SK-N-SH (cell line): ENCODE measurements at regions not wholly inside any gene's neighbourhood (a gene's known extent, or its start where the extent isn't known, plus 50 kb on each side); places are given as distances from the start of the nearest gene placed in this dataset.

Experiments used
- CTCF ChIA-PET: fragments of 300-600, 350-600 bp; formaldehyde crosslinking; extraction: SDS; loops from one replicate; lab custom pipeline; 2021; lab: Yijun Ruan, JAX
- POLR2A ChIA-PET: fragments of 350-600 bp; sonication (Branson Sonifier 250); formaldehyde crosslinking; extraction: SDS; loops from one replicate; lab custom pipeline; 2020; ENCODE audit warnings: antibody characterized with exemption, inconsistent platforms; lab: Yijun Ruan, JAX
- DNase-seq: peaks from one replicate; pipeline ENCODE4 v3.0.0; 2012
- H2AFZ ChIP-seq: fragments of 200-600 bp; sonication (generic); 2 replicates; pipeline ENCODE4 v1.8.1; 2016; ENCODE audit warnings: antibody characterized with exemption, mild to moderate bottlenecking, low read depth
- H3F3A ChIP-seq: fragments of 200-600 bp; sonication (generic); replicated peaks from 2 replicates; pipeline ENCODE3; 2016; ENCODE audit warnings: antibody characterized with exemption, mild to moderate bottlenecking; ENCODE audit not compliant: insufficient read depth
- H3K27ac ChIP-seq, 2 experiments: fragments of 200-500 bp in 1 of 2; fragments of 200-600 bp in 1 of 2; sonication (Bioruptor generic) in 1 of 2; sonication (generic), shearing (Covaris generic) in 1 of 2; 2 replicates each; pipeline versions ENCODE4 v1.5.1 to v1.6.1; 2014 to 2016; ENCODE audit warnings: low read depth in 2 of 2, inconsistent platforms in 1 of 2, low read length in 1 of 2, mild to moderate bottlenecking in 1 of 2, mixed read lengths in 1 of 2
- H3K27me3 ChIP-seq: fragments of 200-600 bp; sonication (generic), shearing (Covaris generic); 2 replicates; pipeline ENCODE4 v1.6.1; 2016; ENCODE audit warnings: mixed run types; ENCODE audit not compliant: insufficient read depth
- H3K36me3 ChIP-seq, 2 experiments: fragments of 200-500 bp in 1 of 2; fragments of 200-600 bp in 1 of 2; sonication (Bioruptor generic) in 1 of 2; sonication (generic) in 1 of 2; replicated peaks in 1 of 2; 2 replicates each; pipeline versions ENCODE3 to v1.5.1; 2014 to 2016; ENCODE audit warnings: low read length in 1 of 2, mild to moderate bottlenecking in 1 of 2; ENCODE audit not compliant: insufficient read depth in 2 of 2, control insufficient read depth in 1 of 2
- H3K4me1 ChIP-seq, 2 experiments: fragments of 200-500 bp in 1 of 2; fragments of 200-600 bp in 1 of 2; sonication (Bioruptor generic) in 1 of 2; sonication (generic), shearing (Covaris generic) in 1 of 2; 2 replicates each; pipeline versions ENCODE4 v1.5.1 to v1.6.1; 2014 to 2016; ENCODE audit warnings: low read depth in 1 of 2, low read length in 1 of 2, mixed run types in 1 of 2; ENCODE audit not compliant: insufficient read depth in 2 of 2, control insufficient read depth in 1 of 2
- H3K4me2 ChIP-seq: fragments of 200-600 bp; sonication (generic), shearing (Covaris generic); 2 replicates; pipeline ENCODE4 v1.6.1; 2017; ENCODE audit warnings: mixed run types
- H3K4me3 ChIP-seq, 2 experiments: fragments of 200-500 bp in 1 of 2; fragments of 200-600 bp in 1 of 2; sonication (Bioruptor generic) in 1 of 2; sonication (generic), shearing (Covaris generic) in 1 of 2; 2 replicates each; pipeline versions ENCODE4 v1.5.1 to v1.8.1; 2014 to 2016; ENCODE audit warnings: low read depth in 2 of 2, inconsistent platforms in 1 of 2, low read length in 1 of 2, mild to moderate bottlenecking in 1 of 2, mixed read lengths in 1 of 2, moderate library complexity in 1 of 2
- H3K79me2 ChIP-seq: fragments of 200-600 bp; sonication (generic); 2 replicates; pipeline ENCODE4 v1.8.1; 2017; ENCODE audit warnings: mild to moderate bottlenecking; ENCODE audit not compliant: insufficient read depth
- H3K9ac ChIP-seq: fragments of 200-600 bp; sonication (generic); 2 replicates; pipeline ENCODE4 v1.6.1; 2017; ENCODE audit warnings: mixed run types
- H3K9me2 ChIP-seq: fragments of 200-600 bp; sonication (generic); 2 replicates; pipeline ENCODE4 v1.6.1; 2017; ENCODE audit warnings: mixed run types
- H3K9me3 ChIP-seq: fragments of 200-600 bp; sonication (generic); 2 replicates; pipeline ENCODE4 v1.6.1; 2017; ENCODE audit warnings: mixed run types, mild to moderate bottlenecking, moderate library complexity
- H4K20me1 ChIP-seq: fragments of 200-600 bp; sonication (generic); 2 replicates; pipeline ENCODE4 v1.6.1; 2017; ENCODE audit warnings: mild to moderate bottlenecking, mixed run types; ENCODE audit not compliant: insufficient read depth
- ELF1 ChIP-seq: IDR thresholded peaks from 2 replicates; pipeline ENCODE4 v1.4.0; 2012
- EP300 ChIP-seq, 2 experiments: IDR thresholded peaks; 2 replicates each; pipeline versions ENCODE4 v1.4.0 to v1.6.1; 2012; ENCODE audit warnings: borderline replicate concordance in 1 of 2, low read depth in 1 of 2, low read length in 1 of 2
- FOXM1 ChIP-seq: IDR thresholded peaks from 2 replicates; pipeline ENCODE4 v1.4.0; 2012; ENCODE audit warnings: low read depth, mild to moderate bottlenecking
- GATA2 ChIP-seq: sonication (generic); formaldehyde crosslinking; IDR thresholded peaks from 2 replicates; pipeline ENCODE4 v1.5.0; 2020; ENCODE audit warnings: mild to moderate bottlenecking, missing genetic modification reagents
- JUND ChIP-seq: IDR thresholded peaks from 2 replicates; pipeline ENCODE4 v1.4.0; 2012
- MAX ChIP-seq: IDR thresholded peaks from 2 replicates; pipeline ENCODE4 v1.4.0; 2012; ENCODE audit warnings: low read depth
- MEF2A ChIP-seq: IDR thresholded peaks from 2 replicates; pipeline ENCODE4 v1.4.0; 2012; ENCODE audit warnings: low read depth, borderline replicate concordance
- NRF1 ChIP-seq: IDR thresholded peaks from 2 replicates; pipeline ENCODE4 v1.6.1; 2012; ENCODE audit warnings: low read depth, mild to moderate bottlenecking, low read length
- RAD21 ChIP-seq: IDR thresholded peaks from 2 replicates; pipeline ENCODE4 v1.6.1; 2012; ENCODE audit warnings: mild to moderate bottlenecking, low read length
- RCOR1 ChIP-seq: fragments of 150-350 bp; IDR thresholded peaks from 2 replicates; pipeline ENCODE4 v1.6.1; 2017; ENCODE audit warnings: antibody characterized with exemption, low read length
- RXRA ChIP-seq: IDR thresholded peaks from 2 replicates; pipeline ENCODE4 v1.4.0; 2012; ENCODE audit warnings: low read depth, mild to moderate bottlenecking, borderline replicate concordance
- SIN3A ChIP-seq: IDR thresholded peaks from 2 replicates; pipeline ENCODE4 v1.6.1; 2012; ENCODE audit warnings: low read depth, mild to moderate bottlenecking, low read length, moderate library complexity, borderline replicate concordance
- SMC3 ChIP-seq: IDR thresholded peaks from 2 replicates; pipeline ENCODE4 v1.6.1; 2012; ENCODE audit warnings: low read depth, low read length, improper control_type of control experiment
- TAF1 ChIP-seq: IDR thresholded peaks from 2 replicates; pipeline ENCODE4 v1.6.1; 2012; ENCODE audit warnings: low read depth, mild to moderate bottlenecking, low read length, moderate library complexity, borderline replicate concordance
- TCF12 ChIP-seq: IDR thresholded peaks from 2 replicates; pipeline ENCODE4 v1.4.0; 2012
- TEAD4 ChIP-seq: IDR thresholded peaks from 2 replicates; pipeline ENCODE4 v1.4.0; 2012; ENCODE audit warnings: mild to moderate bottlenecking, borderline replicate concordance; ENCODE audit not compliant: insufficient read depth
- USF1 ChIP-seq: IDR thresholded peaks from 2 replicates; pipeline ENCODE4 v1.4.0; 2012; ENCODE audit warnings: low read depth, borderline replicate concordance
- USF2 ChIP-seq: fragments of 150-350 bp; IDR thresholded peaks from 2 replicates; pipeline ENCODE4 v1.6.1; 2017; ENCODE audit warnings: antibody characterized with exemption, low read length, low read depth, borderline replicate concordance
- YY1 ChIP-seq: IDR thresholded peaks from 2 replicates; pipeline ENCODE4 v1.4.0; 2012; ENCODE audit warnings: low read depth, mild to moderate bottlenecking
- ZBTB33 ChIP-seq: IDR thresholded peaks from 2 replicates; pipeline ENCODE4 v1.4.0; 2012; ENCODE audit warnings: low read depth, borderline replicate concordance
- WGBS: methylation state at CpG from one replicate; pipeline ENCODE4 v1.1.6; 2017; ENCODE audit warnings: low lambda C conversion rate; 5-methylcytosine and 5-hydroxymethylcytosine counted together

GRCh38 chr2:11976073-11976472 is 229.6 kb downstream of the LPIN1 start:
- Histone ChIP-seq H3K9ac (no peak overlapping the region), H3K36me3 (no peaks in the 10 kb centered on the region), H3K79me2 (no peaks in the 10 kb centered on the region), H3K4me1 (peaks cover 0 to 7% of the 10 kb centered on the region in 2 experiments; a peak in 1 of 4 replicates), H3K4me3 (no peak overlapping the region), H3F3A (no peaks in the 10 kb centered on the region), H3K27me3 (no peaks in the 10 kb centered on the region), H3K9me2 (no peaks in the 10 kb centered on the region), H4K20me1 (no peaks in the 10 kb centered on the region), H3K27ac (no peak overlapping the region), H3K9me3 (peaks cover 17% of the 10 kb centered on the region; the same call in 1 of the 2 replicates), H3K4me2 (no peak overlapping the region), H2AFZ (no peak overlapping the region)
- DNase-seq = no peak
- CTCF ChIA-PET = no interaction called here
- POLR2A ChIA-PET = no interaction called here
- no peak for TF ChIP-seq TEAD4
- TF ChIP-seq EP300 (IDR thresholded peaks at IDR 0.05; ENCODE audit: borderline replicate concordance in 1 of 2, low read depth in 1 of 2, low read length in 1 of 2) = no peak
- no peak for TF ChIP-seq TCF12
- no peak for TF ChIP-seq USF2
- no peak for TF ChIP-seq ELF1
- TF ChIP-seq MEF2A = no peak
- no peak for TF ChIP-seq NRF1
- no peak for TF ChIP-seq FOXM1
- no peak for TF ChIP-seq TAF1
- TF ChIP-seq SIN3A = no peak
- TF ChIP-seq RXRA = no peak
- TF ChIP-seq RAD21 = no peak
- TF ChIP-seq ZBTB33 = no peak

GRCh38 chr2:11977766-11978524 is 231.5 kb downstream of the LPIN1 start:
- CTCF ChIA-PET = interaction anchor here (1.0 to 8.2 kb wide), 3 partner anchors 8 to 1029 kb away, joined by 3 to 30 read pairs (median 3); no protein-coding TSS in a partner anchor
- POLR2A ChIA-PET = no interaction called here
- DNase-seq = no peak
- H3K4me2 ChIP-seq = no peak overlapping the region
- no peaks in the 10 kb centered on the region for H3K79me2 ChIP-seq
- no peaks in the 10 kb centered on the region for H3K36me3 ChIP-seq
- WGBS = 57% methylated on average over 8 of the region's 8 CpGs
- H4K20me1 ChIP-seq = no peaks in the 10 kb centered on the region
- H3K9me2 ChIP-seq = no peaks in the 10 kb centered on the region
- H3K27ac ChIP-seq = no peak overlapping the region
- peaks cover 13% of the 10 kb centered on the region; the same call in 1 of the 2 replicates for H3K9me3 ChIP-seq
- no peak overlapping the region for H2AFZ ChIP-seq
- no peak overlapping the region for H3K9ac ChIP-seq
- H3K4me3 ChIP-seq = no peak overlapping the region
- peaks cover 0 to 7% of the 10 kb centered on the region in 2 experiments; a peak in 1 of 4 replicates for H3K4me1 ChIP-seq
- no peaks in the 10 kb centered on the region for H3F3A ChIP-seq
- no peaks in the 10 kb centered on the region for H3K27me3 ChIP-seq
- no peak for TF ChIP-seq JUND
- 0 out of 4 replicates have a peak, but pooled peaks of 1 of the 2 experiments have one; percentile 10 for TF ChIP-seq EP300 (IDR thresholded peaks at IDR 0.05; ENCODE audit: borderline replicate concordance in 1 of 2, low read depth in 1 of 2, low read length in 1 of 2)
- TF ChIP-seq NRF1 = no peak
- no peak for TF ChIP-seq TEAD4
- TF ChIP-seq USF1 = no peak
- no peak for TF ChIP-seq YY1
- TF ChIP-seq GATA2 = peak; percentile 44; the same call in 1 of the 2 replicates
- no peak for TF ChIP-seq MEF2A
- TF ChIP-seq FOXM1 = no peak
- no peak for TF ChIP-seq ELF1
- TF ChIP-seq SMC3 = no peak
- no peak for TF ChIP-seq MAX
- no peak for TF ChIP-seq RCOR1
- no peak for TF ChIP-seq USF2
